GM23338 (cell line): ENCODE measurements at regions not wholly inside any gene's neighbourhood (a gene's known extent, or its start where the extent isn't known, plus 50 kb on each side); places are given as distances from the start of the nearest gene placed in this dataset.

Experiments
- CREB1 ChIP-seq: fragments of 250-450 bp; sonication (Bioruptor Pico); IDR thresholded peaks from 2 replicates; pipeline ENCODE4 v1.5.0; 2020; ENCODE audit warnings: low read depth, mild to moderate bottlenecking, moderate library complexity
- EZH2 ChIP-seq: fragments of 200-600 bp; sonication (generic); IDR thresholded peaks from one replicate; pipeline ENCODE4 v1.8.0; 2017; ENCODE audit warnings: antibody characterized with exemption, mild to moderate bottlenecking, low read depth; ENCODE audit not compliant: unreplicated experiment
- EZH2phosphoT487 ChIP-seq: fragments of 200-600 bp; sonication (generic); IDR thresholded peaks from one replicate; pipeline ENCODE4 v1.8.1; 2018; ENCODE audit warnings: antibody characterized with exemption; ENCODE audit not compliant: unreplicated experiment
- JUNB ChIP-seq: IDR thresholded peaks from one replicate; pipeline ENCODE4 v1.6.1; 2016; ENCODE audit warnings: antibody characterized with exemption; ENCODE audit not compliant: unreplicated experiment
- POLR2AphosphoS5 ChIP-seq: IDR thresholded peaks from 2 replicates; pipeline ENCODE4 v1.6.1; 2016; ENCODE audit warnings: antibody characterized with exemption, low read depth
- REST ChIP-seq: IDR thresholded peaks from one replicate; pipeline ENCODE4 v1.6.1; 2018; ENCODE audit warnings: antibody characterized with exemption; ENCODE audit not compliant: unreplicated experiment
- TF ChIP-seq, protein P1 (sequence below), 2 experiments: fragments of 200-600 bp in 1 of 2; sonication (generic) in 1 of 2; conservative IDR thresholded peaks; 2 replicates each; pipeline versions ENCODE4 v1.5.1 to v1.6.1; 2016 to 2017; ENCODE audit warnings: antibody characterized with exemption in 2 of 2, low read depth in 2 of 2, mild to moderate bottlenecking in 2 of 2, moderate library complexity in 1 of 2
- TF ChIP-seq, protein P2 (sequence below): IDR thresholded peaks from 2 replicates; pipeline ENCODE4 v1.6.1; 2016; ENCODE audit warnings: antibody characterized with exemption

- no peak for TF ChIP-seq POLR2AphosphoS5
- TF ChIP-seq, protein P1, sequence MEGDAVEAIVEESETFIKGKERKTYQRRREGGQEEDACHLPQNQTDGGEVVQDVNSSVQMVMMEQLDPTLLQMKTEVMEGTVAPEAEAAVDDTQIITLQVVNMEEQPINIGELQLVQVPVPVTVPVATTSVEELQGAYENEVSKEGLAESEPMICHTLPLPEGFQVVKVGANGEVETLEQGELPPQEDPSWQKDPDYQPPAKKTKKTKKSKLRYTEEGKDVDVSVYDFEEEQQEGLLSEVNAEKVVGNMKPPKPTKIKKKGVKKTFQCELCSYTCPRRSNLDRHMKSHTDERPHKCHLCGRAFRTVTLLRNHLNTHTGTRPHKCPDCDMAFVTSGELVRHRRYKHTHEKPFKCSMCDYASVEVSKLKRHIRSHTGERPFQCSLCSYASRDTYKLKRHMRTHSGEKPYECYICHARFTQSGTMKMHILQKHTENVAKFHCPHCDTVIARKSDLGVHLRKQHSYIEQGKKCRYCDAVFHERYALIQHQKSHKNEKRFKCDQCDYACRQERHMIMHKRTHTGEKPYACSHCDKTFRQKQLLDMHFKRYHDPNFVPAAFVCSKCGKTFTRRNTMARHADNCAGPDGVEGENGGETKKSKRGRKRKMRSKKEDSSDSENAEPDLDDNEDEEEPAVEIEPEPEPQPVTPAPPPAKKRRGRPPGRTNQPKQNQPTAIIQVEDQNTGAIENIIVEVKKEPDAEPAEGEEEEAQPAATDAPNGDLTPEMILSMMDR (conservative IDR thresholded peaks at IDR 0.05; ENCODE audit: low read depth in 2 of 2) = no peak
- TF ChIP-seq EZH2 = no peak
- TF ChIP-seq, protein P2, sequence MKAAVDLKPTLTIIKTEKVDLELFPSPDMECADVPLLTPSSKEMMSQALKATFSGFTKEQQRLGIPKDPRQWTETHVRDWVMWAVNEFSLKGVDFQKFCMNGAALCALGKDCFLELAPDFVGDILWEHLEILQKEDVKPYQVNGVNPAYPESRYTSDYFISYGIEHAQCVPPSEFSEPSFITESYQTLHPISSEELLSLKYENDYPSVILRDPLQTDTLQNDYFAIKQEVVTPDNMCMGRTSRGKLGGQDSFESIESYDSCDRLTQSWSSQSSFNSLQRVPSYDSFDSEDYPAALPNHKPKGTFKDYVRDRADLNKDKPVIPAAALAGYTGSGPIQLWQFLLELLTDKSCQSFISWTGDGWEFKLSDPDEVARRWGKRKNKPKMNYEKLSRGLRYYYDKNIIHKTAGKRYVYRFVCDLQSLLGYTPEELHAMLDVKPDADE = no peak
- TF ChIP-seq REST = no peak
- no peak for TF ChIP-seq EZH2phosphoT487
- TF ChIP-seq JUNB = no peak
- no peak for TF ChIP-seq CREB1 (CRISPR knock-in tag)
These were observed 88.6 kb upstream of the DCN start for GRCh38 chr12:91271185-91271584.
